ENCODE measurements at regions not wholly inside any gene's neighbourhood (a gene's known extent, or its start where the extent isn't known, plus 50 kb on each side); places are given as distances from the start of the nearest gene placed in this dataset.

- DNase-seq, result no peak
Observed at GRCh38 chr14:94953541-94954260, 183.8 kb upstream of the GSC start.

GRCh38 chr14:94952097-94952496, 182.2 kb upstream of the GSC start:
- no peak for DNase-seq

GRCh38 chr14:94946244-94946643, 176.3 kb upstream of the GSC start:
- DNase-seq, result no peak

- no peak for DNase-seq
Observed at GRCh38 chr14:94945615-94946014, 175.7 kb upstream of the GSC start.

- DNase-seq, result no peak
Observed at GRCh38 chr14:94944636-94945258, 174.8 kb upstream of the GSC start.

- no peak for DNase-seq
Observed at GRCh38 chr14:94942601-94943000, 172.7 kb upstream of the GSC start.

- DNase-seq, result no peak
Observed at GRCh38 chr14:94941311-94941710, 171.4 kb upstream of the GSC start.

GRCh38 chr14:94940263-94940993, 170.5 kb upstream of the GSC start:
- no peak for DNase-seq

GRCh38 chr14:94938016-94938415, 168.1 kb upstream of the GSC start:
- DNase-seq, result no peak

GRCh38 chr14:94936901-94937685, 167.2 kb upstream of the GSC start:
- no peak for DNase-seq

- no peak for DNase-seq
Observed at GRCh38 chr14:94936401-94936892, 166.5 kb upstream of the GSC start.

- DNase-seq, result no peak
Observed at GRCh38 chr14:94935706-94936300, 165.9 kb upstream of the GSC start.

GRCh38 chr14:94934276-94934810, 164.4 kb upstream of the GSC start:
- no peak for DNase-seq

GRCh38 chr14:94933486-94933885, 163.6 kb upstream of the GSC start:
- no peak for DNase-seq

GRCh38 chr14:94932589-94932988, 162.7 kb upstream of the GSC start:
- no peak for DNase-seq

GRCh38 chr14:94930690-94931089, 160.8 kb upstream of the GSC start:
- DNase-seq, result no peak

- DNase-seq, result no peak
Observed at GRCh38 chr14:94929354-94929753, 159.4 kb upstream of the GSC start.

GRCh38 chr14:94926176-94926575, 156.3 kb upstream of the GSC start:
- DNase-seq, result no peak

GRCh38 chr14:94925416-94926173, 155.7 kb upstream of the GSC start:
- no peak for DNase-seq

- DNase-seq, result no peak
Observed at GRCh38 chr14:94924189-94924588, 154.3 kb upstream of the GSC start.

GRCh38 chr14:94923786-94924185, 153.9 kb upstream of the GSC start:
- DNase-seq, result no peak

Data from MV-4-11 (cell line).